ENCODE measurements at regions not wholly inside any gene's neighbourhood (a gene's known extent, or its start where the extent isn't known, plus 50 kb on each side); places are given as distances from the start of the nearest gene placed in this dataset.
"Not testable (repeated sequence)": the region's sequence is repeated elsewhere in the genome, so short reads cannot be mapped to it uniquely, and the experiment has no call there.

GRCh38 chr3:113377158-113377557 is 64.1 kb downstream of the CFAP44 start:
- FAIRE-seq (peak; percentile 60), DNase-seq (ENCODE audit: extremely low spot score, insufficient read length, low read depth) (peak; percentile 2)

DNA sequence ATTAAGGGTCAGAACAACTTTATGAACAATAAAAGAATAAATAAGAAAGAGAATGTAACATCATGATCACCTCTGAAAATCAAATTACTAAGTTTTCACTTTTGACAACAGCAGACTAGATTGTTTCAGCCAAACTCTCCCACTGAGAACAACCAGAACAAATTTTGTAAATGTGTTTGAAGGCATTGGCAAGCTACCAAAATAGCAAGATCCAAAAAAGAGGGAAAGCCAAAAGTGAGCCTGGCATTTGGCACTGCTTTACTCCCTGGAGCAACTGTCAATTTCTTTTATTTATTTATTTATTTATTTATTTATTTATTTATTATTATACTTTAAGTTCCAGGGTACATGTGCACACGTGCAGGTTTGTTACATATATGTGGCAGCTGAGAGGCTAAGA is 67.2 kb downstream of the CFAP44 start:
- DNase-seq (ENCODE audit: extremely low spot score, insufficient read length, low read depth) (no peak), FAIRE-seq (no peak)

- not testable (repeated sequence) for DNase-seq (ENCODE audit: extremely low spot score, insufficient read length, low read depth); FAIRE-seq
Measured at GRCh38 chr3:113366800-113367199, 74.5 kb downstream of the CFAP44 start.

DNA sequence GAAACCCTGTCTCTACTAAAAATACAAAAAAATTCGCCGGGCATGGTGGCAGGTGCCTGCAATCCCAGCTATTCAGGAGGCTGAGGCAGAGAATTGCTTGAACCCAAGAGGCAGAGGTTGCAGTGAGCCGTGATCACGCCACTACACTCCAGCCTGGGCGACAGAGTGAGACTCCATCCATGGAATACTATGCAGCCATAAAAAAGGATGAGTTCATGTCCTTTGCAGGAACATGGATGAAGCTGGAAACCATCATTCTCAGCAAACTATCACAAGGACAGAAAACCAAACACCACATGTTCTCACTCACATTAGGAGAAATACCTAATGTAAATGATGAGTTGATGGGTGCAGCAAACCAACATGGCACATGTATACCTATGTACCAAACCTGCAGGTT is 86.0 kb downstream of the CFAP44 start:
- not testable (repeated sequence) for DNase-seq (ENCODE audit: extremely low spot score, insufficient read length, low read depth); FAIRE-seq

GRCh38 chr3:113354307-113354706 is 87.0 kb downstream of the CFAP44 start:
- DNase-seq (ENCODE audit: extremely low spot score, insufficient read length, low read depth) (no peak), FAIRE-seq (no peak)

DNA sequence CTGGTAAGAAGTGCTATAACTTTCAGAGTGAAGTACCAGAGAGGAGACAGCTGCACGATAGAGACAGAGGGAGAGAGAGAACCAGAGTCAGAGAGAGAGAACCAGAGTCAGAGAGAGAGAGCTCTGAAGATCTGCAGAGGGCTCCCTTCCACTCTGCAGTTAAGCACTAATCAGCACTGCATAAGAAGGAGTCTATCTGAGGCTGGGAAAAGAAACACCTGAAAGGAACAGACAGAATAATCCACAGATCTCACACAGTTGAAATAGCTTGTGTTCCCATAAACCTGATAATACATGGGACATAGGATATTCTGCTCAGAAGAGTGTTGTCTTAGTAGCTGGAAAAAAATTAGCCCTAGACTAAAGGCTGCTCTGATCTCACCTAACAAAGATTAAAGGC is 87.6 kb downstream of the CFAP44 start:
- DNase-seq (ENCODE audit: extremely low spot score, insufficient read length, low read depth) (no peak), FAIRE-seq (no peak)

- no peak for FAIRE-seq
- no peak for DNase-seq (ENCODE audit: extremely low spot score, insufficient read length, low read depth)
Measured at GRCh38 chr3:113340785-113341184, 100.5 kb downstream of the CFAP44 start.

- FAIRE-seq (no peak), DNase-seq (ENCODE audit: extremely low spot score, insufficient read length, low read depth) (no peak)
Measured at GRCh38 chr3:113339616-113340244, 101.6 kb downstream of the CFAP44 start.
